ENCODE measurements at regions not wholly inside any gene's neighbourhood (a gene's known extent, or its start where the extent isn't known, plus 50 kb on each side); places are given as distances from the start of the nearest gene placed in this dataset.

DNA sequence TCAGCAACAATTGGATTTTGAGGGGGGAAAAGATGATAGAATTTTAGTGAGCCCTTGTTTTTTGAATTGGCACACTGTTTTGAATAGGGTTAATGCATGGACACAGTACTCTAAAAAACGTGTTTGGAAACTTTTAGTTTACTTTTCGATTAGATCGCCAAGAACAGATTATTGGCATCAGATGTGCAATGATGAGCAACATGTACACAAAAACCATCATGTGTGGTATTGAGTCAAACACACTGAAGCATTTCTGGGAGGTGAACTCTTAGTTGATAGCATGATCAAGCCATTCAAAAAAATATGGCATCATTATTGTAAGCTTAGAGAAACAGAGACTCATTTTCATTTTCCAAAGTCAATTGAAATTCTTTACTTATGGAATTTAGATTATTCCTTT lies 329.2 kb downstream of the ADAMTS20 start:
- Mint-ChIP-seq H3K9me3 (no peaks in the 10 kb centered on the region; the same call in 1 of the 2 replicates), H3K27me3 (ENCODE audit: insufficient read depth) (no peaks in the 10 kb centered on the region; the same call in 1 of the 2 replicates), H3K27ac (no peak overlapping the region), H3K4me3 (no peak overlapping the region), H3K36me3 (ENCODE audit: low read depth) (no peaks in the 10 kb centered on the region), H3K4me1 (ENCODE audit: low read depth) (no peaks in the 10 kb centered on the region)
- TF ChIP-seq, protein P1, sequence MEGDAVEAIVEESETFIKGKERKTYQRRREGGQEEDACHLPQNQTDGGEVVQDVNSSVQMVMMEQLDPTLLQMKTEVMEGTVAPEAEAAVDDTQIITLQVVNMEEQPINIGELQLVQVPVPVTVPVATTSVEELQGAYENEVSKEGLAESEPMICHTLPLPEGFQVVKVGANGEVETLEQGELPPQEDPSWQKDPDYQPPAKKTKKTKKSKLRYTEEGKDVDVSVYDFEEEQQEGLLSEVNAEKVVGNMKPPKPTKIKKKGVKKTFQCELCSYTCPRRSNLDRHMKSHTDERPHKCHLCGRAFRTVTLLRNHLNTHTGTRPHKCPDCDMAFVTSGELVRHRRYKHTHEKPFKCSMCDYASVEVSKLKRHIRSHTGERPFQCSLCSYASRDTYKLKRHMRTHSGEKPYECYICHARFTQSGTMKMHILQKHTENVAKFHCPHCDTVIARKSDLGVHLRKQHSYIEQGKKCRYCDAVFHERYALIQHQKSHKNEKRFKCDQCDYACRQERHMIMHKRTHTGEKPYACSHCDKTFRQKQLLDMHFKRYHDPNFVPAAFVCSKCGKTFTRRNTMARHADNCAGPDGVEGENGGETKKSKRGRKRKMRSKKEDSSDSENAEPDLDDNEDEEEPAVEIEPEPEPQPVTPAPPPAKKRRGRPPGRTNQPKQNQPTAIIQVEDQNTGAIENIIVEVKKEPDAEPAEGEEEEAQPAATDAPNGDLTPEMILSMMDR (IDR thresholded peaks at IDR 0.05), result no peak
- no peak for DNase-seq

DNA sequence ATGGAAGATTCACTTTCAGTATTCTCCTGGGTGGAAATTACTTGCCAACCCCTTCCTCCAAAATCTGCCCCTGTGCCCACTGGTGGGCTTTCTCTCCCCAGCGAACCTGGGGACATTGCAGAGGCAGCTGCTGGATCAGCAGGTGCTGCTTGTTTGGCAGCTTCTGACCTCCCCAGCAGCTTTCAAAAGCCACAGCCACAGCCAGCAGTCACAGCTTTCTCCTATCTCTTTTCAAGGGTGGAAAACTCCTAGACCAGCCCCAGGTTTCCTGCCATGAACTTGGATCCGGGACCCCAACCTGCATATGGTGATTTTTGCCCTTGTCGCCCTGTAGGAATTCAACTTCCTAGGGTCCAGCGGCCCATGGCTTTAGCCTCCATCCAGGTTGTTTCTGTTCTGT lies 330.8 kb downstream of the ADAMTS20 start:
- H3K36me3 Mint-ChIP-seq (ENCODE audit: low read depth), result no peaks in the 10 kb centered on the region
- no peaks in the 10 kb centered on the region; the same call in 1 of the 2 replicates for H3K27me3 Mint-ChIP-seq (ENCODE audit: insufficient read depth)
- no peaks in the 10 kb centered on the region for H3K4me1 Mint-ChIP-seq (ENCODE audit: low read depth)
- H3K4me3 Mint-ChIP-seq, result no peak overlapping the region
- no peaks in the 10 kb centered on the region; the same call in 1 of the 2 replicates for H3K9me3 Mint-ChIP-seq
- no peak overlapping the region for H3K27ac Mint-ChIP-seq
- TF ChIP-seq, protein P1 (IDR thresholded peaks at IDR 0.05), result no peak
- DNase-seq, result no peak

DNA sequence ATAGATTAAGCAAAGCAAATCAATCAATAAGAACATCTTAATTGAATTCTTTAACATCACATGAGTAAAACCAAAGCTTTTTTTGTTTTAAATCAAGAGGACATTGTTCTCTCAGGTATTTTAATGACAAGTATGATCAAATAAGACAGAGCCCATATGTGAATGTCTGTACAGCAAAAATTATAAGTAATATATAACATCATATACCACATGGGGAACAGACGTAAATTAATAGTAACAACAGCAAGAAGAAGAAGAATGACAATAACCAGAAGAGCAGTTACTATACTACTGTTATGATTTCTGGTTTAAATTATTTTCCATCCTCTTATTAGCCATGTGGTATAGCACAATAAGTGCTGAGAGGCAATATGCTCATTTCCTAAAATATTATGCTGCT lies 335.5 kb downstream of the ADAMTS20 start:
- Mint-ChIP-seq H3K27ac (no peak overlapping the region), H3K36me3 (ENCODE audit: low read depth) (no peaks in the 10 kb centered on the region), H3K4me3 (no peak overlapping the region), H3K27me3 (ENCODE audit: insufficient read depth) (peaks cover 3% of the 10 kb centered on the region), H3K9me3 (no peaks in the 10 kb centered on the region), H3K4me1 (ENCODE audit: low read depth) (no peaks in the 10 kb centered on the region)
- DNase-seq, result no peak
- TF ChIP-seq, protein P1 (IDR thresholded peaks at IDR 0.05), result no peak

DNA sequence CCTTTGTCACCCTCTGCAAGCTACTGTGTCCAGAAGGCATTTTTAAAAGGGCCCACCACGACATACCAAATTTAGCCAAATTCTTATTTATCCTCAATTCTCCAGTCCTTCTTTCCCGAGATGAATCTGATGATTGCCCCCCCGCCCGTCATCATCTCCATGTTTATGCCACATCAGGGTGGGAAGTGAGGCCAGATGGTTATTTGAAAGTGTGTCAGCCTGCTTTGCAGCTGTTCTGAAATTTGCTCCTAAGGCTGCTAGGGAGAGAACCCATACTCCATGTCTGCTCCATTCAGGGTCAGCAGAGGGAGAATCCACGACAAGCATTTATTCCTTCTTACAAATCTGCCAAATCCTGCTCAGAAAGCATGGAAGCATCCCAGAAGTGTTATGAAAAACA lies 337.8 kb downstream of the ADAMTS20 start:
- no peak overlapping the region for H3K27ac Mint-ChIP-seq
- no peak overlapping the region for H3K4me3 Mint-ChIP-seq
- DNase-seq, result no peak
- peaks cover 15% of the 10 kb centered on the region for H3K4me1 Mint-ChIP-seq (ENCODE audit: low read depth)
- H3K9me3 Mint-ChIP-seq, result no peaks in the 10 kb centered on the region
- H3K27me3 Mint-ChIP-seq (ENCODE audit: insufficient read depth), result peaks cover 3% of the 10 kb centered on the region; the same call in 1 of the 2 replicates
- H3K36me3 Mint-ChIP-seq (ENCODE audit: low read depth), result no peaks in the 10 kb centered on the region
- TF ChIP-seq, protein P1 (IDR thresholded peaks at IDR 0.05), result no peak

DNA sequence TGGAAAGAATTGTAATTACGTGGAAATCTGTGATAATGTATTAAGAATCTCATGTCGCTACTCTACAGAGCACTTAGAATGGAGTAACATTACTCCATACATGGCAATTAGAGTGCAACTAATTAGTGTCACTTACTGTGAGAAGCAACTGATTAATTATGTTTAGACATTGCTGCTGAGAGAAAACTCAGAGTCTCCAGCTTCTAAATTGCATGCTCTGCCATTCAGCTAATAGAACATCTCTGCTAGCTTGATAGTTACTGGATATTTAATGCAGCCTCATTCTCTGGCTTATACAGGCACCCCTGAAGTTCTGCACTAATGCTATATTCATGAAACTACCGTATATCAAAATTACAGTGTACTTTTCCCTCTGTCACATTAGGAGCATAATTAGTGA lies 338.4 kb downstream of the ADAMTS20 start:
- DNase-seq, result no peak
- no peaks in the 10 kb centered on the region for H3K36me3 Mint-ChIP-seq (ENCODE audit: low read depth)
- H3K27ac Mint-ChIP-seq, result no peak overlapping the region
- no peak overlapping the region for H3K4me3 Mint-ChIP-seq
- H3K27me3 Mint-ChIP-seq (ENCODE audit: insufficient read depth), result peaks cover 3% of the 10 kb centered on the region; the same call in 1 of the 2 replicates
- TF ChIP-seq, protein P1 (IDR thresholded peaks at IDR 0.05), result no peak
- peaks cover 15% of the 10 kb centered on the region for H3K4me1 Mint-ChIP-seq (ENCODE audit: low read depth)
- no peaks in the 10 kb centered on the region for H3K9me3 Mint-ChIP-seq
